ENCODE measurements at regions not wholly inside any gene's neighbourhood (a gene's known extent, or its start where the extent isn't known, plus 50 kb on each side); places are given as distances from the start of the nearest gene placed in this dataset.

DNA sequence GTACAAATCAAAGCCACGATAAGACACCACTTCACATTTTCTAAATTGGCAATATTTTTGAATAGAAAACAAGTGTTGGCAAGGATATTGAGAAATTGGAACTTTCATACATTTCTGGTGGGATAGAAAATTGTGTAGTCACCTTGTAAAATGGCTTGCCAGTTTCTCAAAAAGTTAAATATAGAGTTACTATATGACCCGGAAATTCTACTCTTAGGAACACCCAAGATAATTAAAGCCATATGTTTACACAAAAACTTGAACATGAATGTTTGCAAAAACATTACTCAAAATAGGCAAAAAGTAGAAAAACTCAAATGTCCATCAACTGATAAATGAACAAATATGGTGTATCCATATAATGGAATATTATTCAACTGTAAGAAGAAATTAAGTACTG is 552.5 kb downstream of the TBC1D4 start:
- Histone ChIP-seq H2AK5ac (ENCODE audit: low read length) (no peak overlapping the region), H3K27ac (ENCODE audit: low read depth, low read length) (no peak overlapping the region), H3K79me2 (ENCODE audit: control insufficient read depth, insufficient read depth, low read length) (no peaks in the 10 kb centered on the region), H4K5ac (ENCODE audit: low read length) (no peak overlapping the region), H3K56ac (ENCODE audit: low read length) (no peak overlapping the region), H3K36me3 (ENCODE audit: control insufficient read depth, insufficient read depth, low read length) (no peaks in the 10 kb centered on the region), H2BK15ac (replicated peaks; ENCODE audit: low read depth) (no peak overlapping the region), H3K4me1 (ENCODE audit: control insufficient read depth, low read depth, low read length) (no peaks in the 10 kb centered on the region), H4K8ac (ENCODE audit: low read depth, low read length) (no peak overlapping the region), H3K27me3 (ENCODE audit: insufficient read depth, low read length, poor library complexity) (no peaks in the 10 kb centered on the region), H3K4me2 (ENCODE audit: low read length) (no peak overlapping the region), H3K23ac (ENCODE audit: low read length) (no peak overlapping the region), H2BK120ac (ENCODE audit: low read depth, low read length) (no peak overlapping the region), H3K18ac (ENCODE audit: low read length) (no peak overlapping the region), H3K9ac (ENCODE audit: low read length) (no peak overlapping the region), H3K4ac (ENCODE audit: low read depth, low read length) (no peak overlapping the region), H2BK5ac (ENCODE audit: low read length) (no peak overlapping the region), H3K4me3 (ENCODE audit: low read length) (no peak overlapping the region), H3K79me1 (ENCODE audit: low read length) (no peaks in the 10 kb centered on the region)
- no peak for DNase-seq
- no CpG with 5 or more reads among the region's 2 CpGs for WGBS (ENCODE audit: extremely low coverage, insufficient coverage, low lambda C conversion rate)

DNA sequence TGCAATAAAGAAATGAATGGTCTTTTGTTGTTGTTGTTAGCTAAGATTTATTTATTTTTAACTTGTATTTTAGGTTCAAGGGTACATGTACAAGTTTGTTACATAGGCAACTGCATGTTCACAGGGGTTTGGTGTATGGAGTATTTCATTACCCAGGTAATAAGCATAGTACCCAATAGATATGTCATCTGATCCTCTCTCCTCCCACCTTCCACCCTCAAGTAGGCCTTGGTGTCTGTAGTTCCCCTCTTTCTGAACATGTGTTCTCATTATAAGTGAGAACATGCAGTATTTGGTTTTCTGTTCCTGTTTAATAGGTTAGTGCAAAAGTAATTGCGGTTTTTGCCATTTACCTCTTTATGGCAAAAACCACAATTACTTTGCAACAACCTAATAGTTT is 554.1 kb downstream of the TBC1D4 start:
- no peak overlapping the region for H3K4me2 ChIP-seq (ENCODE audit: low read length)
- no peak overlapping the region for H3K18ac ChIP-seq (ENCODE audit: low read length)
- H3K9ac ChIP-seq (ENCODE audit: low read length), result no peak overlapping the region
- no peaks in the 10 kb centered on the region for H3K79me1 ChIP-seq (ENCODE audit: low read length)
- no peaks in the 10 kb centered on the region for H3K4me1 ChIP-seq (ENCODE audit: control insufficient read depth, low read depth, low read length)
- H2BK5ac ChIP-seq (ENCODE audit: low read length), result no peak overlapping the region
- no CpG with 5 or more reads among the region's 1 CpG for WGBS (ENCODE audit: extremely low coverage, insufficient coverage, low lambda C conversion rate)
- H3K36me3 ChIP-seq (ENCODE audit: control insufficient read depth, insufficient read depth, low read length), result no peaks in the 10 kb centered on the region
- H3K4ac ChIP-seq (ENCODE audit: low read depth, low read length), result no peak overlapping the region
- no peak overlapping the region for H3K56ac ChIP-seq (ENCODE audit: low read length)
- no peak overlapping the region for H2AK5ac ChIP-seq (ENCODE audit: low read length)
- no peak for DNase-seq
- no peak overlapping the region for H4K8ac ChIP-seq (ENCODE audit: low read depth, low read length)
- no peaks in the 10 kb centered on the region for H3K27me3 ChIP-seq (ENCODE audit: insufficient read depth, low read length, poor library complexity)
- no peak overlapping the region for H2BK120ac ChIP-seq (ENCODE audit: low read depth, low read length)
- no peak overlapping the region for H3K4me3 ChIP-seq (ENCODE audit: low read length)
- no peak overlapping the region for H2BK15ac ChIP-seq (replicated peaks; ENCODE audit: low read depth)
- H4K5ac ChIP-seq (ENCODE audit: low read length), result no peak overlapping the region
- H3K27ac ChIP-seq (ENCODE audit: low read depth, low read length), result no peak overlapping the region
- H3K23ac ChIP-seq (ENCODE audit: low read length), result no peak overlapping the region
- H3K79me2 ChIP-seq (ENCODE audit: control insufficient read depth, insufficient read depth, low read length), result no peaks in the 10 kb centered on the region

DNA sequence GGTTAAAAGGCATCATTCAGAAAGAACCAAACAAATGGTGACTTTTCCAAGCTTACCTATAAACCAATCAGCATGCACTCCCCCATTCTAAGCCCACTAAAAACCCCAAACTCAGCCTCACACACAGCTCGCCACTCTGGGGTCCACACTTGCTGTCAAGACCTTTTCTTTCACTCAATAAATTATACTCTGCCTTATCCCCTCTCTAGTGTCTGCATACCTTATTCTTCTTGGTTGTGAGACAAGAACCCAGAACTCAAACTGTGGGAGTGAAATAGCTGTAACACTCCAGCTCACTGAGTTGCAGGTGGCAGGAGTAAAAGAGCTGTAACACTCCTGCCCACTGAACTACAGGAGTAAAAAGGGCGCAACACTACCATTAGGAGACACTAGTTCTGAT is 559.0 kb downstream of the TBC1D4 start:
- Histone ChIP-seq H2BK15ac (replicated peaks; ENCODE audit: low read depth) (no peak overlapping the region), H3K4ac (ENCODE audit: low read depth, low read length) (no peak overlapping the region), H3K27ac (ENCODE audit: low read depth, low read length) (no peak overlapping the region), H3K4me3 (ENCODE audit: low read length) (no peak overlapping the region), H3K18ac (ENCODE audit: low read length) (no peak overlapping the region), H3K9ac (ENCODE audit: low read length) (no peak overlapping the region), H3K4me1 (ENCODE audit: control insufficient read depth, low read depth, low read length) (peaks cover 3% of the 10 kb centered on the region), H3K23ac (ENCODE audit: low read length) (no peak overlapping the region), H3K36me3 (ENCODE audit: control insufficient read depth, insufficient read depth, low read length) (no peaks in the 10 kb centered on the region), H3K27me3 (ENCODE audit: insufficient read depth, low read length, poor library complexity) (no peaks in the 10 kb centered on the region), H3K79me2 (ENCODE audit: control insufficient read depth, insufficient read depth, low read length) (no peaks in the 10 kb centered on the region), H3K79me1 (ENCODE audit: low read length) (no peaks in the 10 kb centered on the region), H3K4me2 (ENCODE audit: low read length) (no peak overlapping the region), H2AK5ac (ENCODE audit: low read length) (no peak overlapping the region), H3K56ac (ENCODE audit: low read length) (no peak overlapping the region), H4K8ac (ENCODE audit: low read depth, low read length) (no peak overlapping the region), H2BK120ac (ENCODE audit: low read depth, low read length) (no peak overlapping the region), H2BK5ac (ENCODE audit: low read length) (no peak overlapping the region), H4K5ac (ENCODE audit: low read length) (no peak overlapping the region)
- no CpG with 5 or more reads among the region's 2 CpGs for WGBS (ENCODE audit: extremely low coverage, insufficient coverage, low lambda C conversion rate)
- DNase-seq, result peak; percentile 9

DNA sequence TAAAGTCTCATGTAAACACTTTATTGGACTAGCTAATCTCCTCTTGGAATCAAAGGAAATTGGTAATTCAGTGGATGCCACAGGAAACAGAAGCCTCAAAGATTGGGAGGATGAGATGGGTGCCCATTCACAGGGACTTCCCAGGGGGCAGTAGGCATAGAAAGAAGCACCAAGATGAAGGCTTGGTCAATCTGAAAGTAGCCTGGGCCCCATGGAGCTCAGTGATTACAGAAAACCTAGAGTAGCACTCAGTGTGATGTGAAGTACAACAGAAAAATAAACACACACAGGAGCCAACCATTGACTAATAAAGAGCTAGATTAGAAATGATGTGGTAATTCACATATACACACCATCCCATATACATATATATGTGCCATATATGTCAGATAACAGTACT is 560.6 kb downstream of the TBC1D4 start:
- DNase-seq, result no peak

DNA sequence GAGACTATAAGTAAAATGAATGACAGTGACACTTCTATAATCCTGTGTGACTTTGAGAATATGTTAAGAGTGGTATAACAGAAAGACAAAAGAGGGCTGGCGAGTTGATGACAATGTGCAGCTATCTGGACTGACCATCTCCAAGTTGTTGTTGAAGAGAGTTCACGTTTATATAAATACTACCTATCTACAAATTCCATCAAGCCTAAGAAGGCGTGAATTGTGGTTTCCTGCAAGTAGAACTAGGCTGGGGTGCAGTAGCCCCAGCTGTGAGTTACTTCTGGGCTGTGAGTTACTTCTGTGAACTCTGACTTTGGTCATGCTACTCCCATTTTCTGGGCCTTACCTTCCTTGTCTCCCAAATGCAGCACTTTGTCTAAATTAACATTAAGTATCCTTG is 561.0 kb downstream of the TBC1D4 start:
- Histone ChIP-seq H3K4me3 (ENCODE audit: low read length) (no peak overlapping the region), H3K4me1 (ENCODE audit: control insufficient read depth, low read depth, low read length) (peaks cover 3% of the 10 kb centered on the region), H3K4ac (ENCODE audit: low read depth, low read length) (no peak overlapping the region), H4K5ac (ENCODE audit: low read length) (no peak overlapping the region), H3K9ac (ENCODE audit: low read length) (no peak overlapping the region), H2AK5ac (ENCODE audit: low read length) (no peak overlapping the region), H3K18ac (ENCODE audit: low read length) (no peak overlapping the region), H3K36me3 (ENCODE audit: control insufficient read depth, insufficient read depth, low read length) (no peaks in the 10 kb centered on the region), H3K27ac (ENCODE audit: low read depth, low read length) (no peak overlapping the region), H4K8ac (ENCODE audit: low read depth, low read length) (no peak overlapping the region), H3K27me3 (ENCODE audit: insufficient read depth, low read length, poor library complexity) (no peaks in the 10 kb centered on the region), H2BK15ac (replicated peaks; ENCODE audit: low read depth) (no peak overlapping the region), H2BK5ac (ENCODE audit: low read length) (no peak overlapping the region), H3K23ac (ENCODE audit: low read length) (no peak overlapping the region), H3K79me2 (ENCODE audit: control insufficient read depth, insufficient read depth, low read length) (no peaks in the 10 kb centered on the region), H3K4me2 (ENCODE audit: low read length) (no peak overlapping the region), H2BK120ac (ENCODE audit: low read depth, low read length) (no peak overlapping the region), H3K56ac (ENCODE audit: low read length) (no peak overlapping the region), H3K79me1 (ENCODE audit: low read length) (no peaks in the 10 kb centered on the region)
- peak; percentile 40 for DNase-seq
- WGBS (ENCODE audit: extremely low coverage, insufficient coverage, low lambda C conversion rate), result no CpG with 5 or more reads among the region's 3 CpGs

More for the DNA sequence above, 560.6 kb downstream of the TBC1D4 start:
- H3K4me2 ChIP-seq (ENCODE audit: low read length), result no peak overlapping the region
- no peak overlapping the region for H3K18ac ChIP-seq (ENCODE audit: low read length)
- no peak overlapping the region for H3K9ac ChIP-seq (ENCODE audit: low read length)
- H2BK5ac ChIP-seq (ENCODE audit: low read length), result no peak overlapping the region
- no peaks in the 10 kb centered on the region for H3K79me1 ChIP-seq (ENCODE audit: low read length)
- no peaks in the 10 kb centered on the region for H3K36me3 ChIP-seq (ENCODE audit: control insufficient read depth, insufficient read depth, low read length)
- H3K27ac ChIP-seq (ENCODE audit: low read depth, low read length), result no peak overlapping the region
- H3K4ac ChIP-seq (ENCODE audit: low read depth, low read length), result no peak overlapping the region
- H2BK120ac ChIP-seq (ENCODE audit: low read depth, low read length), result no peak overlapping the region
- H4K5ac ChIP-seq (ENCODE audit: low read length), result no peak overlapping the region
- H2BK15ac ChIP-seq (replicated peaks; ENCODE audit: low read depth), result no peak overlapping the region
- H3K4me1 ChIP-seq (ENCODE audit: control insufficient read depth, low read depth, low read length), result peaks cover 3% of the 10 kb centered on the region
- no peak overlapping the region for H3K23ac ChIP-seq (ENCODE audit: low read length)
- H3K56ac ChIP-seq (ENCODE audit: low read length), result no peak overlapping the region
- no peaks in the 10 kb centered on the region for H3K79me2 ChIP-seq (ENCODE audit: control insufficient read depth, insufficient read depth, low read length)
- no peak overlapping the region for H3K4me3 ChIP-seq (ENCODE audit: low read length)
- no peak overlapping the region for H4K8ac ChIP-seq (ENCODE audit: low read depth, low read length)
- H2AK5ac ChIP-seq (ENCODE audit: low read length), result no peak overlapping the region
- H3K27me3 ChIP-seq (ENCODE audit: insufficient read depth, low read length, poor library complexity), result no peaks in the 10 kb centered on the region

DNA sequence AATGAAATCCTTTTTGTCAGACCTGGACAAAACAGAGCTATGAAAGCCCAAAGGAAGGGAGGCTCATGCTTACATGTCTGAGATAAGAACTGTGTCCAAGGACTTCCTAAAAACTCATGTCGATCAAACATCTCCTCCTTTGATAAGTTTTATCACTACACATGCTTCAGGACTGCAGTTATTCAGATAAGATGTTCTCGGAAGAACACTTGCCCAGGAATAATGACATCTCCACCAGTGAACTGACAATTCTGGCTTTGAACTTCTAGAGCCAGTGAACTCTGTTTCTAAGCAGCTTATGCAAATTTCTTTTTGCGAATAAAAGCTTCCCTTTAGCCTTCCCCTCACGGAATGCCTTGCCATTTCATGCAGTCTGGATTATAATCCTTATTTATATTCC is 561.6 kb downstream of the TBC1D4 start:
- no CpG with 5 or more reads among the region's 4 CpGs for WGBS (ENCODE audit: extremely low coverage, insufficient coverage, low lambda C conversion rate)
- H2BK120ac ChIP-seq (ENCODE audit: low read depth, low read length), result no peak overlapping the region
- H3K27me3 ChIP-seq (ENCODE audit: insufficient read depth, low read length, poor library complexity), result no peaks in the 10 kb centered on the region
- no peak overlapping the region for H3K56ac ChIP-seq (ENCODE audit: low read length)
- no peak overlapping the region for H3K18ac ChIP-seq (ENCODE audit: low read length)
- H2BK5ac ChIP-seq (ENCODE audit: low read length), result no peak overlapping the region
- no peak overlapping the region for H4K8ac ChIP-seq (ENCODE audit: low read depth, low read length)
- H4K5ac ChIP-seq (ENCODE audit: low read length), result no peak overlapping the region
- no peak overlapping the region for H3K9ac ChIP-seq (ENCODE audit: low read length)
- no peak overlapping the region for H3K23ac ChIP-seq (ENCODE audit: low read length)
- H3K79me2 ChIP-seq (ENCODE audit: control insufficient read depth, insufficient read depth, low read length), result no peaks in the 10 kb centered on the region
- no peak overlapping the region for H3K4me2 ChIP-seq (ENCODE audit: low read length)
- no peak overlapping the region for H3K4me3 ChIP-seq (ENCODE audit: low read length)
- H3K36me3 ChIP-seq (ENCODE audit: control insufficient read depth, insufficient read depth, low read length), result no peaks in the 10 kb centered on the region
- no peak overlapping the region for H2AK5ac ChIP-seq (ENCODE audit: low read length)
- H3K27ac ChIP-seq (ENCODE audit: low read depth, low read length), result no peak overlapping the region
- H3K4ac ChIP-seq (ENCODE audit: low read depth, low read length), result no peak overlapping the region
- no peaks in the 10 kb centered on the region for H3K79me1 ChIP-seq (ENCODE audit: low read length)
- no peak overlapping the region for H2BK15ac ChIP-seq (replicated peaks; ENCODE audit: low read depth)
- DNase-seq, result peak; percentile 11
- peaks cover 3% of the 10 kb centered on the region for H3K4me1 ChIP-seq (ENCODE audit: control insufficient read depth, low read depth, low read length)
